NT2/D1 (cell line): ENCODE measurements at regions not wholly inside any gene's neighbourhood (a gene's known extent, or its start where the extent isn't known, plus 50 kb on each side); places are given as distances from the start of the nearest gene placed in this dataset.

Source experiments
- YY1 ChIP-seq: IDR thresholded peaks from 2 replicates; pipeline ENCODE4 v1.6.1; 2011; ENCODE audit not compliant: insufficient read length, insufficient read depth
- ZNF274 ChIP-seq: IDR thresholded peaks from 2 replicates; pipeline ENCODE4 v1.6.1; 2011; ENCODE audit warnings: mild to moderate bottlenecking, low read depth, low read length

- TF ChIP-seq ZNF274 (no peak), YY1 (no peak)
Measured at GRCh38 chr12:38391007-38391406, 74.4 kb downstream of the ALG10B start.
